Upper lobe of right lung (tissue), 1 donor: ENCODE measurements at regions not wholly inside any gene's neighbourhood (a gene's known extent, or its start where the extent isn't known, plus 50 kb on each side); places are given as distances from the start of the nearest gene placed in this dataset.
"Not testable (repeated sequence)": the region's sequence is repeated elsewhere in the genome, so short reads cannot be mapped to it uniquely, and the experiment has no call there.

Experiments used
- ATAC-seq: fragments of 200-7000 bp; cut with Tn5 transposase; one replicate; pipeline ENCODE4 v1.9.1; 2020; ENCODE audit warnings: mild to moderate bottlenecking, moderate library complexity
- DNase-seq: peaks from one replicate; pipeline ENCODE4 v3.0.0-alpha.2; 2020
- H3K27ac ChIP-seq: fragments of 200-600 bp; one replicate; pipeline ENCODE4 v1.8.0; 2022
- H3K27me3 ChIP-seq: fragments of 200-600 bp; one replicate; pipeline ENCODE4 v1.8.0; 2022; ENCODE audit warnings: mild to moderate bottlenecking
- H3K36me3 ChIP-seq: fragments of 200-600 bp; one replicate; pipeline ENCODE4 v1.8.0; 2022
- H3K4me1 ChIP-seq: fragments of 200-600 bp; one replicate; pipeline ENCODE4 v1.8.0; 2022
- H3K4me3 ChIP-seq: fragments of 200-600 bp; one replicate; pipeline ENCODE4 v1.8.0; 2022; ENCODE audit warnings: mild to moderate bottlenecking
- H3K9me3 ChIP-seq: fragments of 200-600 bp; one replicate; pipeline ENCODE4 v1.8.0; 2022
- intact Hi-C: fragments of 100-400 bp; cut with DNase I; formaldehyde crosslinking; loops from one replicate; pipeline ENCODE4 v1.11.0; 2022
- TF ChIP-seq, protein P1 (sequence below): fragments of 200-600 bp; IDR thresholded peaks from one replicate; pipeline ENCODE4 v1.8.0; 2022; ENCODE audit warnings: antibody characterized with exemption
- donor health status: DM: no; HTN: yes; CAD: no; lungs with severe emphysema.

GRCh38 chr4:127012549-127012948 is 620.2 kb upstream of the INTU start:
- DNase-seq (no peak), ATAC-seq (no peak)
- H3K4me3 ChIP-seq = no peak overlapping the region
- H3K27me3 ChIP-seq = no peaks in the 10 kb centered on the region
- intact Hi-C loops = no loop called here
- no peaks in the 10 kb centered on the region for H3K4me1 ChIP-seq
- H3K9me3 ChIP-seq = no peaks in the 10 kb centered on the region
- no peaks in the 10 kb centered on the region for H3K36me3 ChIP-seq
- TF ChIP-seq, protein P1, sequence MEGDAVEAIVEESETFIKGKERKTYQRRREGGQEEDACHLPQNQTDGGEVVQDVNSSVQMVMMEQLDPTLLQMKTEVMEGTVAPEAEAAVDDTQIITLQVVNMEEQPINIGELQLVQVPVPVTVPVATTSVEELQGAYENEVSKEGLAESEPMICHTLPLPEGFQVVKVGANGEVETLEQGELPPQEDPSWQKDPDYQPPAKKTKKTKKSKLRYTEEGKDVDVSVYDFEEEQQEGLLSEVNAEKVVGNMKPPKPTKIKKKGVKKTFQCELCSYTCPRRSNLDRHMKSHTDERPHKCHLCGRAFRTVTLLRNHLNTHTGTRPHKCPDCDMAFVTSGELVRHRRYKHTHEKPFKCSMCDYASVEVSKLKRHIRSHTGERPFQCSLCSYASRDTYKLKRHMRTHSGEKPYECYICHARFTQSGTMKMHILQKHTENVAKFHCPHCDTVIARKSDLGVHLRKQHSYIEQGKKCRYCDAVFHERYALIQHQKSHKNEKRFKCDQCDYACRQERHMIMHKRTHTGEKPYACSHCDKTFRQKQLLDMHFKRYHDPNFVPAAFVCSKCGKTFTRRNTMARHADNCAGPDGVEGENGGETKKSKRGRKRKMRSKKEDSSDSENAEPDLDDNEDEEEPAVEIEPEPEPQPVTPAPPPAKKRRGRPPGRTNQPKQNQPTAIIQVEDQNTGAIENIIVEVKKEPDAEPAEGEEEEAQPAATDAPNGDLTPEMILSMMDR = no peak
- no peak overlapping the region for H3K27ac ChIP-seq

GRCh38 chr4:127015667-127016117 is 617.1 kb upstream of the INTU start:
- Histone ChIP-seq H3K36me3 (no peaks in the 10 kb centered on the region), H3K4me3 (no peak overlapping the region), H3K27ac (no peak overlapping the region), H3K9me3 (no peaks in the 10 kb centered on the region), H3K27me3 (no peaks in the 10 kb centered on the region), H3K4me1 (no peaks in the 10 kb centered on the region)
- DNase-seq = no peak
- intact Hi-C loops = no loop called here
- TF ChIP-seq, protein P1 = no peak
- ATAC-seq = no peak

DNA sequence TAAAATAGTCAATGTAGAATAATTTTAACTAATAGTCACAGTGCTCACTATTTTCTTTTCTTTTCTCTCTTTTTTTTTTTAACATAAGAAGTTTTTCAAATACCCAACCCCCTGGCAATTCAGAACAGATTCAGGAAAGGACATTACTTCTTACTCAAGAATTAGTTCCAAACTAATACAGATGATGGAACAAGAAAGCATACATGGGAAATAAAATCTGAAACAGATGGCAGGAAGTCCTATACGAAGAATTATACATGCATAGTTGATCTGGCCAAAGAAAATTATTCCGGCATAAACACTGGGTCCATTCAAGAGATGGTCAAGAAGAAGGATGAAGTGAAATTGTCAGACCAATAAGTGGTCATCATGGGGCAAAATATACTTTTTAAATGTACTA is 614.4 kb upstream of the INTU start:
- DNase-seq = no peak
- TF ChIP-seq, protein P1 = no peak
- Histone ChIP-seq H3K27me3 (no peaks in the 10 kb centered on the region), H3K4me1 (no peaks in the 10 kb centered on the region), H3K27ac (no peak overlapping the region), H3K4me3 (no peak overlapping the region), H3K9me3 (no peaks in the 10 kb centered on the region), H3K36me3 (no peaks in the 10 kb centered on the region)
- ATAC-seq = no peak
- intact Hi-C loops = no loop called here

- ATAC-seq, H3K36me3 ChIP-seq, intact Hi-C loops, H3K27me3 ChIP-seq, DNase-seq, H3K9me3 ChIP-seq, H3K4me3 ChIP-seq, H3K4me1 ChIP-seq, H3K27ac ChIP-seq: not testable (repeated sequence)
Observed at GRCh38 chr4:127020831-127021230, 611.9 kb upstream of the INTU start.

DNA sequence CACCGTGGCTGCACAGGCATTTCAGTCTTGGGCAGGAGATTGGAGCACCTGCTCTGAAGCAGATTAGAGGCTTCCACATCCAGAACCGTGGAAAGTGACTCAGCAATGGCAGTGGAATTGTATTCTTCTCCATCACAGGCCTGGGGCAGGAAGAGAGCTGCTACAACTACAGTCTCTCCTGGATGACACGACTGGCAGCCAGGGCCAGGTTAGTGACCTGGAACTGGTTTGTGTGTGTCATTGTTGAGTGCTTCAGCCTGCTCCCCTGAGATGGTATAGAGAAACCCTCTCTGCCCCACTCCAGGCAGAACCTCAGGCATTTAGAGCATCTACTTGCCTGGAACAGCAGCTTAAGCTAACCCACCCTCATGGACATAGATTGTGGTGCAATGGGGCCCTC is 596.5 kb upstream of the INTU start:
- no peaks in the 10 kb centered on the region for H3K4me1 ChIP-seq
- H3K9me3 ChIP-seq = no peaks in the 10 kb centered on the region
- no peaks in the 10 kb centered on the region for H3K27me3 ChIP-seq
- no peak for ATAC-seq
- intact Hi-C loops = no loop called here
- TF ChIP-seq, protein P1 = no peak
- no peak for DNase-seq
- no peak overlapping the region for H3K4me3 ChIP-seq
- H3K27ac ChIP-seq = no peak overlapping the region
- no peaks in the 10 kb centered on the region for H3K36me3 ChIP-seq

DNA sequence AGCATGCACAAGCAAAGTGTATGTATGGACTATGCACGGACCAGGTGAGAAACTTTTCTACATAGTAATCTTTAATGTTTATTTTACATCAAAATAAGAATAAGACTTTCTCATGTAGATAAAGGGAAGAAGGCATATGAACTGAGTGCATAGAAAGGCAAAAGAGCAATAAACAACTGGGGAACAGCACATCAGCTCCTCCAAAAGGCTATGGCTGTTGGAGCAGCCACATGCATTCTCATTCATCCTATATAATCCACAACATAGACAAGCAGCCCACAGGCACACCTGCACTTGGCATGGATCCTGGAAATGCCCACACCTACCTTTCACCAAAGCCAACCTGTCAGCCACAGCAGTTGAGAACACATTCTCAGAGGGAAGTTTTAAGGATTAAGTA is 586.9 kb upstream of the INTU start:
- no peak for DNase-seq
- no peaks in the 10 kb centered on the region for H3K36me3 ChIP-seq
- no peak overlapping the region for H3K4me3 ChIP-seq
- H3K4me1 ChIP-seq = no peaks in the 10 kb centered on the region
- H3K9me3 ChIP-seq = no peaks in the 10 kb centered on the region
- TF ChIP-seq, protein P1 = no peak
- no peak overlapping the region for H3K27ac ChIP-seq
- no peaks in the 10 kb centered on the region for H3K27me3 ChIP-seq
- ATAC-seq = no peak
- intact Hi-C loops = no loop called here
